A673 (cell line): ENCODE measurements at regions not wholly inside any gene's neighbourhood (a gene's known extent, or its start where the extent isn't known, plus 50 kb on each side); places are given as distances from the start of the nearest gene placed in this dataset.

Experiments
- EZH2 ChIP-seq: fragments of 200-600 bp; sonication (generic); IDR thresholded peaks from 2 replicates; pipeline ENCODE4 v1.6.1; 2017; ENCODE audit warnings: borderline replicate concordance, low read depth, mild to moderate bottlenecking, mixed read lengths, antibody characterized with exemption, low read length; ENCODE audit not compliant: poor library complexity, severe bottlenecking
- TF ChIP-seq, protein P1 (sequence below): fragments of 300-800, 200-600 bp; sonication (generic); conservative IDR thresholded peaks from 2 replicates; pipeline ENCODE4 v1.5.1; 2017; ENCODE audit warnings: low read depth, mild to moderate bottlenecking, antibody characterized with exemption, low read length, moderate library complexity, mixed read lengths

DNA sequence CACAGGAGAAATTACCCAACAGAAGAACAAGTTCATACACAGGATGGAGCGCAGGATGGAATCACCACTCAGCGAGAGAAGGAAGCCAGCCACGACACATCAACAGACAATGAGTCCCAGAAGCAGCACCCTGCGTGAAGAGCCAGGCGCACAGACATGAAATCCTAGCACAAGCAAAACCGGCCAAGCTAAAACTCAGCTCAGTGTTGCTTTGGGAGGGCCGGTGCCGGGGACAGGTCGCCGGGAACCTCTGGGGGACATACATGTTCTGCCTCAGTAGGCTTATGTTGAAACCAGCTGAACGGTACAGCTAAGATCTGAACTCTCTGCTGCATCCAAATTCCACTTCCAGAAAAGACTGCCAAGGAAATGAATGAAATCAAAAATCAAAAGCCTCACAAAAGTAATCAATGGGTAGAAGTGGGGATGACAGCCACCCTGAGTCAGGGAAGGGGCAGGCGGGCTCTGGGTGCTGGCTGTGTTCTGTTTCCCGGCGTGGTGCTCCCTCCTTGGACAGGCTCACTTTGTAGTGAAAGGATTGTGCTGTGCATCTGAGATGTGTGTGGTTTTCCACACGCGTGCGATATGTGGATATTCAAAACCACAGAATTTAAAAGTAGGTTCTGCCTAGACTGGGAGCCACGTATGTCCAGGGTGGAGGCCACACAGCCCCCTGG lies 114.7 kb downstream of the PDGFA start:
- TF ChIP-seq, protein P1, sequence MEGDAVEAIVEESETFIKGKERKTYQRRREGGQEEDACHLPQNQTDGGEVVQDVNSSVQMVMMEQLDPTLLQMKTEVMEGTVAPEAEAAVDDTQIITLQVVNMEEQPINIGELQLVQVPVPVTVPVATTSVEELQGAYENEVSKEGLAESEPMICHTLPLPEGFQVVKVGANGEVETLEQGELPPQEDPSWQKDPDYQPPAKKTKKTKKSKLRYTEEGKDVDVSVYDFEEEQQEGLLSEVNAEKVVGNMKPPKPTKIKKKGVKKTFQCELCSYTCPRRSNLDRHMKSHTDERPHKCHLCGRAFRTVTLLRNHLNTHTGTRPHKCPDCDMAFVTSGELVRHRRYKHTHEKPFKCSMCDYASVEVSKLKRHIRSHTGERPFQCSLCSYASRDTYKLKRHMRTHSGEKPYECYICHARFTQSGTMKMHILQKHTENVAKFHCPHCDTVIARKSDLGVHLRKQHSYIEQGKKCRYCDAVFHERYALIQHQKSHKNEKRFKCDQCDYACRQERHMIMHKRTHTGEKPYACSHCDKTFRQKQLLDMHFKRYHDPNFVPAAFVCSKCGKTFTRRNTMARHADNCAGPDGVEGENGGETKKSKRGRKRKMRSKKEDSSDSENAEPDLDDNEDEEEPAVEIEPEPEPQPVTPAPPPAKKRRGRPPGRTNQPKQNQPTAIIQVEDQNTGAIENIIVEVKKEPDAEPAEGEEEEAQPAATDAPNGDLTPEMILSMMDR: no peak
- no peak for TF ChIP-seq EZH2
